Caco-2 (cell line): ENCODE measurements at regions not wholly inside any gene's neighbourhood (a gene's known extent, or its start where the extent isn't known, plus 50 kb on each side); places are given as distances from the start of the nearest gene placed in this dataset.

Source experiments
- BruUV-seq: library from RNA; stranded (reverse); fragments of 400-500 nt; replicated peaks from 2 replicates; lab custom pipeline; 2021; lab: Mats Ljungman, UMichigan
- CTCF ChIA-PET: fragments of 300-600 bp; sonication (Branson Sonifier 250); formaldehyde crosslinking; loops from one replicate; lab custom pipeline; 2022; ENCODE audit warnings: antibody characterized with exemption; lab: Charles Lee
- POLR2A ChIA-PET: fragments of 300-600 bp; sonication (Branson Sonifier 250); formaldehyde crosslinking; loops from one replicate; lab custom pipeline; 2022; ENCODE audit warnings: antibody characterized with exemption; lab: Charles Lee
- DNase-seq, 2 experiments: peaks; one replicate each; pipeline versions ENCODE4 v3.0.0 to v3.0.0-alpha.2; 2020 to 2022
- H3K27me3 ChIP-seq: replicated peaks from 2 replicates; pipeline ENCODE4 v1.6.0; 2011; ENCODE audit warnings: low read length; ENCODE audit not compliant: control insufficient read depth, insufficient read depth
- H3K36me3 ChIP-seq: 2 replicates; pipeline ENCODE4 v1.5.1; 2011; ENCODE audit warnings: low read length; ENCODE audit not compliant: control insufficient read depth, insufficient read depth
- H3K4me1 ChIP-seq: fragments of 250-450 bp; sonication (Bioruptor Pico); 2 replicates; pipeline ENCODE4 v1.5.1; 2020; ENCODE audit warnings: mild to moderate bottlenecking
- H3K4me3 ChIP-seq: 2 replicates; pipeline ENCODE4 v1.5.1; 2011; ENCODE audit warnings: low read depth, mild to moderate bottlenecking, control low read depth, low read length
- H3K9me3 ChIP-seq: fragments of 250-450 bp; sonication (Bioruptor Pico); 2 replicates; pipeline ENCODE4 v1.5.1; 2020; ENCODE audit warnings: mild to moderate bottlenecking, moderate library complexity
- H3K27ac Mint-ChIP-seq: one replicate; pipeline ENCODE4 v1.8.0; 2022; ENCODE audit warnings: mixed read lengths; ENCODE audit not compliant: unreplicated experiment
- H3K27me3 Mint-ChIP-seq: one replicate; pipeline ENCODE4 v1.8.0; 2022; ENCODE audit warnings: mixed read lengths; ENCODE audit not compliant: insufficient read depth, unreplicated experiment
- H3K36me3 Mint-ChIP-seq: one replicate; pipeline ENCODE4 v1.8.0; 2022; ENCODE audit warnings: mild to moderate bottlenecking, mixed read lengths; ENCODE audit not compliant: insufficient read depth, unreplicated experiment
- H3K4me1 Mint-ChIP-seq: one replicate; pipeline ENCODE4 v1.8.0; 2022; ENCODE audit warnings: low read depth, mixed read lengths; ENCODE audit not compliant: unreplicated experiment
- H3K4me3 Mint-ChIP-seq: one replicate; pipeline ENCODE4 v1.8.0; 2022; ENCODE audit warnings: mild to moderate bottlenecking, moderate library complexity, mixed read lengths; ENCODE audit not compliant: unreplicated experiment
- H3K9me3 Mint-ChIP-seq: one replicate; pipeline ENCODE4 v1.8.0; 2022; ENCODE audit warnings: mixed read lengths; ENCODE audit not compliant: unreplicated experiment
- intact Hi-C: fragments of 100-400 bp; cut with micrococcal nuclease; formaldehyde crosslinking; loops from one replicate; pipeline ENCODE4 v1.10.0; 2022; ENCODE audit not compliant: unreplicated experiment
- TF ChIP-seq, protein P1 (sequence below), 2 experiments: fragments of 200-600 bp in 1 of 2; IDR thresholded peaks; 1 replicate in 1 of 2; 2 replicates in 1 of 2; pipeline versions ENCODE4 v1.5.1 to v1.8.0; 2011 to 2022; ENCODE audit warnings: antibody characterized with exemption in 1 of 2, control low read depth in 1 of 2, inconsistent platforms in 1 of 2, low read depth in 1 of 2, low read length in 1 of 2, mild to moderate bottlenecking in 1 of 2, moderate library complexity in 1 of 2; ENCODE audit not compliant: insufficient read depth in 1 of 2, severe bottlenecking in 1 of 2, unreplicated experiment in 1 of 2

DNA sequence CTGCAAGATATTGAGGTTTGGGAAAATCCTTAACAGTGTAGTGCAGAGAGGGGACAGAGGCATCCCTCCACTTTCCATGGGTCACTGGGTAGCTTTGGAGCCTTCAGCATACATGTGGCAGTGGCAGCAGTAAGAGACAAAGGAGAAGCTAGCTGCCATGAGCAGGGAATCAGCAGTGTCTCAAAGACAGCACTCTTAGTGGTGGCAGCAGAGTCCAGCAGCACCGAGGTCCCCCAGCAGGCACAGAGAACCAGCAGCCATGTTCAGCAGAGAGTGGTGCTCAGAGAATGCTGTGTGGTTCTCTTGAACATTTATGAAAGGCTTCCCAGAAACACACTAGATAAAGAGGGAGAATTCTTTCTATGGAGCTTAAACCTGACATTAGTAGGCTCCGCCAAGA lies 308.5 kb downstream of the CENPC start:
- H3K36me3 ChIP-seq, result no peaks in the 10 kb centered on the region
- H3K9me3 ChIP-seq, result no peaks in the 10 kb centered on the region
- TF ChIP-seq, protein P1, sequence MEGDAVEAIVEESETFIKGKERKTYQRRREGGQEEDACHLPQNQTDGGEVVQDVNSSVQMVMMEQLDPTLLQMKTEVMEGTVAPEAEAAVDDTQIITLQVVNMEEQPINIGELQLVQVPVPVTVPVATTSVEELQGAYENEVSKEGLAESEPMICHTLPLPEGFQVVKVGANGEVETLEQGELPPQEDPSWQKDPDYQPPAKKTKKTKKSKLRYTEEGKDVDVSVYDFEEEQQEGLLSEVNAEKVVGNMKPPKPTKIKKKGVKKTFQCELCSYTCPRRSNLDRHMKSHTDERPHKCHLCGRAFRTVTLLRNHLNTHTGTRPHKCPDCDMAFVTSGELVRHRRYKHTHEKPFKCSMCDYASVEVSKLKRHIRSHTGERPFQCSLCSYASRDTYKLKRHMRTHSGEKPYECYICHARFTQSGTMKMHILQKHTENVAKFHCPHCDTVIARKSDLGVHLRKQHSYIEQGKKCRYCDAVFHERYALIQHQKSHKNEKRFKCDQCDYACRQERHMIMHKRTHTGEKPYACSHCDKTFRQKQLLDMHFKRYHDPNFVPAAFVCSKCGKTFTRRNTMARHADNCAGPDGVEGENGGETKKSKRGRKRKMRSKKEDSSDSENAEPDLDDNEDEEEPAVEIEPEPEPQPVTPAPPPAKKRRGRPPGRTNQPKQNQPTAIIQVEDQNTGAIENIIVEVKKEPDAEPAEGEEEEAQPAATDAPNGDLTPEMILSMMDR (IDR thresholded peaks at IDR 0.05; ENCODE audit: insufficient read depth in 1 of 2, low read depth in 1 of 2, low read length in 1 of 2, severe bottlenecking in 1 of 2, unreplicated experiment in 1 of 2), result no peak
- CTCF ChIA-PET, result no interaction called here
- H3K4me1 ChIP-seq, result no peaks in the 10 kb centered on the region
- no peak overlapping the region for H3K4me3 ChIP-seq
- POLR2A ChIA-PET, result no interaction called here
- no peaks in the 10 kb centered on the region for H3K36me3 Mint-ChIP-seq
- intact Hi-C loops, result no loop called here
- H3K4me3 Mint-ChIP-seq, result no peak overlapping the region
- no peaks in the 10 kb centered on the region for H3K9me3 Mint-ChIP-seq
- no TSS peak for BruUV-seq
- DNase-seq, result no peak
- H3K27ac Mint-ChIP-seq, result no peak overlapping the region
- H3K27me3 ChIP-seq, result no peaks in the 10 kb centered on the region
- no peaks in the 10 kb centered on the region for H3K4me1 Mint-ChIP-seq
- peaks cover 2% of the 10 kb centered on the region for H3K27me3 Mint-ChIP-seq

DNA sequence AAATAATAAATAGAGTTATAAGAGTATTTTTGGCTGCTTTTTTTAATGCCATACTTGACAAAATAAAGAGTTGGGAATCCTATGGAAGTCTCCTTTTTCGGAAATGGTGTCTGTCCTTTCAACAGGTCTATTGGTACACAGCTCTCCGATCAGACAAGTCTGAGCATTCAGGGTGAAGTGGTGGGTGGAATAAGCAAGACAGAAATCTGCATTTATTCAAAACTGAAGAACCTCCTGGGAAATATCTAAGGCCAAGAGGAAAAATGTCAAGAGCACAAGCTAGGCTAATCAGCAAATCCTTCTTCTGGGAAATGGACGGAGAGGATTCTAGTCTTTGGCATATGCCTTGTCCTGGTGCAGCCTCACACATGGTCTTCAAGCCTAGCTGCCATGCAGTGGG lies 309.0 kb downstream of the CENPC start:
- Histone ChIP-seq H3K9me3 (no peaks in the 10 kb centered on the region), H3K4me1 (no peaks in the 10 kb centered on the region), H3K4me3 (no peak overlapping the region), H3K27me3 (no peaks in the 10 kb centered on the region), H3K36me3 (no peaks in the 10 kb centered on the region)
- ChIA-PET POLR2A (no interaction called here), CTCF (no interaction called here)
- Mint-ChIP-seq H3K4me3 (no peak overlapping the region), H3K9me3 (no peaks in the 10 kb centered on the region), H3K36me3 (no peaks in the 10 kb centered on the region), H3K27ac (no peak overlapping the region), H3K27me3 (peaks cover 2% of the 10 kb centered on the region), H3K4me1 (no peaks in the 10 kb centered on the region)
- intact Hi-C loops, result no loop called here
- no peak for DNase-seq
- TF ChIP-seq, protein P1 (IDR thresholded peaks at IDR 0.05; ENCODE audit: insufficient read depth in 1 of 2, low read depth in 1 of 2, low read length in 1 of 2, severe bottlenecking in 1 of 2, unreplicated experiment in 1 of 2), result no peak
- no TSS peak for BruUV-seq

DNA sequence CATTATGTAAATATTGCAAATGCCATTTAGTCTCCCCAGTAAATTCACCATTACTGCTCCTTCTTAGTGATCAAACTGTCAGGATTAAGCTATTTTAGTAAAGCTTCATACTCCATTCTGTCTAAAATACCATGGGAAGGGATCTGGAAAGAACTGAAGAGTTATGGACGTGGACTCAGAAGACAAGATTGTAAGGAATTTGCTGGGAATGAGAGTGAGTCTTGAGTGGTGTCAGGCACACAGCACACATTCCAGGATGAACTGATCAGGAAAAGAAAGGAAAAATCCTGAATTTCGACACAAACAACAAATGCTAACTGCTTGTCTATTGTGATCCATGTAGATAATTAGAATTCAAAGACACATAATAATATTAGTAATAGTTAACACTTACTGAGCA lies 311.0 kb downstream of the CENPC start:
- peaks cover 2% of the 10 kb centered on the region for H3K27me3 Mint-ChIP-seq
- Histone ChIP-seq H3K4me3 (no peak overlapping the region), H3K27me3 (no peaks in the 10 kb centered on the region), H3K36me3 (no peaks in the 10 kb centered on the region), H3K4me1 (no peaks in the 10 kb centered on the region), H3K9me3 (no peaks in the 10 kb centered on the region)
- H3K36me3 Mint-ChIP-seq, result no peaks in the 10 kb centered on the region
- TF ChIP-seq, protein P1 (IDR thresholded peaks at IDR 0.05; ENCODE audit: insufficient read depth in 1 of 2, low read depth in 1 of 2, low read length in 1 of 2, severe bottlenecking in 1 of 2, unreplicated experiment in 1 of 2), result no peak
- POLR2A ChIA-PET, result no interaction called here
- intact Hi-C loops, result no loop called here
- H3K27ac Mint-ChIP-seq, result no peak overlapping the region
- BruUV-seq, result no TSS peak
- CTCF ChIA-PET, result no interaction called here
- DNase-seq, result no peak
- no peak overlapping the region for H3K4me3 Mint-ChIP-seq
- H3K9me3 Mint-ChIP-seq, result no peaks in the 10 kb centered on the region
- H3K4me1 Mint-ChIP-seq, result no peaks in the 10 kb centered on the region
